Thyroid gland (tissue), 4 donors: ENCODE measurements at regions not wholly inside any gene's neighbourhood (a gene's known extent, or its start where the extent isn't known, plus 50 kb on each side); places are given as distances from the start of the nearest gene placed in this dataset.

Experiments
- POLR2A ChIP-seq, 2 donors: fragments of 450-650 bp; IDR thresholded peaks; one replicate each; pipeline ENCODE4 v1.6.1; 2017; ENCODE audit warnings: antibody characterized with exemption in 2 of 2, mild to moderate bottlenecking in 2 of 2, moderate library complexity in 1 of 2
- TF ChIP-seq, protein P1 (sequence below), 6 experiments: fragments of 200-600 bp in 3 of 6; fragments of 450-650 bp in 3 of 6; sonication (generic) in 3 of 6; IDR thresholded peaks; one replicate each; pipeline ENCODE4 v1.5.1; 2016 to 2019; ENCODE audit warnings: antibody characterized with exemption in 6 of 6, mild to moderate bottlenecking in 2 of 6, inconsistent platforms in 1 of 6, moderate library complexity in 1 of 6

GRCh38 chr4:112946127-112946526, 103.3 kb upstream of the ANK2 start:
- TF ChIP-seq, protein P1, sequence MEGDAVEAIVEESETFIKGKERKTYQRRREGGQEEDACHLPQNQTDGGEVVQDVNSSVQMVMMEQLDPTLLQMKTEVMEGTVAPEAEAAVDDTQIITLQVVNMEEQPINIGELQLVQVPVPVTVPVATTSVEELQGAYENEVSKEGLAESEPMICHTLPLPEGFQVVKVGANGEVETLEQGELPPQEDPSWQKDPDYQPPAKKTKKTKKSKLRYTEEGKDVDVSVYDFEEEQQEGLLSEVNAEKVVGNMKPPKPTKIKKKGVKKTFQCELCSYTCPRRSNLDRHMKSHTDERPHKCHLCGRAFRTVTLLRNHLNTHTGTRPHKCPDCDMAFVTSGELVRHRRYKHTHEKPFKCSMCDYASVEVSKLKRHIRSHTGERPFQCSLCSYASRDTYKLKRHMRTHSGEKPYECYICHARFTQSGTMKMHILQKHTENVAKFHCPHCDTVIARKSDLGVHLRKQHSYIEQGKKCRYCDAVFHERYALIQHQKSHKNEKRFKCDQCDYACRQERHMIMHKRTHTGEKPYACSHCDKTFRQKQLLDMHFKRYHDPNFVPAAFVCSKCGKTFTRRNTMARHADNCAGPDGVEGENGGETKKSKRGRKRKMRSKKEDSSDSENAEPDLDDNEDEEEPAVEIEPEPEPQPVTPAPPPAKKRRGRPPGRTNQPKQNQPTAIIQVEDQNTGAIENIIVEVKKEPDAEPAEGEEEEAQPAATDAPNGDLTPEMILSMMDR (IDR thresholded peaks at IDR 0.05): no peak
- TF ChIP-seq POLR2A (IDR thresholded peaks at IDR 0.05): no peak
